ENCODE measurements at regions not wholly inside any gene's neighbourhood (a gene's known extent, or its start where the extent isn't known, plus 50 kb on each side); places are given as distances from the start of the nearest gene placed in this dataset.

- peak; percentile 99 for DNase-seq (ENCODE audit: low read depth)
- TF ChIP-seq CTCF (conservative IDR thresholded peaks at IDR 0.05; ENCODE audit: control insufficient read depth, insufficient read depth, low read depth, low read length): no peak
- H3K4me3 ChIP-seq (ENCODE audit: control insufficient read depth, low read depth, low read length): peak overlapping the region; percentile 43
Measured at GRCh38 chr9:21591221-21592062, 109.3 kb upstream of the IFNE start.

GRCh38 chr9:21592063-21592338, 109.9 kb upstream of the IFNE start:
- no peak for TF ChIP-seq CTCF (conservative IDR thresholded peaks at IDR 0.05; ENCODE audit: control insufficient read depth, insufficient read depth, low read depth, low read length)
- H3K4me3 ChIP-seq (ENCODE audit: control insufficient read depth, low read depth, low read length): no peak overlapping the region
- DNase-seq (ENCODE audit: low read depth): no peak

GRCh38 chr9:21597284-21597683, 115.2 kb upstream of the IFNE start:
- no peak overlapping the region for H3K4me3 ChIP-seq (ENCODE audit: control insufficient read depth, low read depth, low read length)
- no peak for DNase-seq (ENCODE audit: low read depth)
- TF ChIP-seq CTCF (conservative IDR thresholded peaks at IDR 0.05; ENCODE audit: control insufficient read depth, insufficient read depth, low read depth, low read length): no peak

- no peak overlapping the region for H3K4me3 ChIP-seq (ENCODE audit: control insufficient read depth, low read depth, low read length)
- no peak for DNase-seq (ENCODE audit: low read depth)
- no peak for TF ChIP-seq CTCF (conservative IDR thresholded peaks at IDR 0.05; ENCODE audit: control insufficient read depth, insufficient read depth, low read depth, low read length)
Measured at GRCh38 chr9:21598749-21599148, 116.6 kb upstream of the IFNE start.

- H3K4me3 ChIP-seq (ENCODE audit: control insufficient read depth, low read depth, low read length): no peak overlapping the region
- peak; percentile 94 for DNase-seq (ENCODE audit: low read depth)
- no peak for TF ChIP-seq CTCF (conservative IDR thresholded peaks at IDR 0.05; ENCODE audit: control insufficient read depth, insufficient read depth, low read depth, low read length)
Measured at GRCh38 chr9:21605489-21605931, 123.4 kb upstream of the IFNE start.

- H3K4me3 ChIP-seq (ENCODE audit: control insufficient read depth, low read depth, low read length): no peak overlapping the region
- peak; percentile 70 for DNase-seq (ENCODE audit: low read depth)
- no peak for TF ChIP-seq CTCF (conservative IDR thresholded peaks at IDR 0.05; ENCODE audit: control insufficient read depth, insufficient read depth, low read depth, low read length)
Measured at GRCh38 chr9:21607576-21607975, 125.5 kb upstream of the IFNE start.
